HL-60 (cell line): ENCODE measurements at regions not wholly inside any gene's neighbourhood (a gene's known extent, or its start where the extent isn't known, plus 50 kb on each side); places are given as distances from the start of the nearest gene placed in this dataset.
"Not testable (repeated sequence)": the region's sequence is repeated elsewhere in the genome, so short reads cannot be mapped to it uniquely, and the experiment has no call there.

Experiments used
- DNase-seq, 2 experiments: peaks; one replicate each; pipeline ENCODE4 v3.0.0-alpha.2; 2010 to 2020; ENCODE audit warnings: low read depth in 1 of 2, low spot score in 1 of 2
- H3K27ac ChIP-seq: fragments of 250-450 bp; sonication (Bioruptor Pico); replicated peaks from 2 replicates; pipeline ENCODE4 v1.5.1; 2020; ENCODE audit warnings: mild to moderate bottlenecking, moderate library complexity
- H3K27me3 ChIP-seq: fragments of 250-450 bp; sonication (Bioruptor Pico); 2 replicates; pipeline ENCODE4 v1.5.1; 2021; ENCODE audit warnings: mild to moderate bottlenecking, moderate library complexity; ENCODE audit not compliant: insufficient read depth, poor library complexity, severe bottlenecking
- H3K4me3 ChIP-seq: replicated peaks from 2 replicates; pipeline ENCODE4 v1.5.1; 2011; ENCODE audit warnings: mild to moderate bottlenecking, control low read depth, low read length; ENCODE audit not compliant: insufficient read depth
- GABPA ChIP-seq: IDR thresholded peaks from 2 replicates; pipeline ENCODE4 v1.6.1; 2012; ENCODE audit warnings: low read depth
- POLR2AphosphoS5 ChIP-seq: IDR thresholded peaks from 2 replicates; pipeline ENCODE4 v1.6.1; 2012; ENCODE audit warnings: low read depth
- SPI1 ChIP-seq: IDR thresholded peaks from 2 replicates; pipeline ENCODE4 v1.6.1; 2012; ENCODE audit warnings: low read depth, mild to moderate bottlenecking, borderline replicate concordance
- TF ChIP-seq, protein P1 (sequence below): IDR thresholded peaks from 2 replicates; pipeline ENCODE4 v1.6.1; 2012; ENCODE audit warnings: low read depth; ENCODE audit not compliant: insufficient replicate concordance
- TF ChIP-seq, protein P2 (sequence below): IDR thresholded peaks from one replicate; pipeline ENCODE4 v1.5.1; 2011; ENCODE audit warnings: low read length, control low read depth, inconsistent platforms; ENCODE audit not compliant: insufficient read depth

GRCh38 chr3:162597226-162597625, 1100.6 kb downstream of the OTOL1 start:
- H3K27ac ChIP-seq: no peak overlapping the region
- no peaks in the 10 kb centered on the region for H3K27me3 ChIP-seq
- TF ChIP-seq GABPA: no peak
- TF ChIP-seq, protein P1, sequence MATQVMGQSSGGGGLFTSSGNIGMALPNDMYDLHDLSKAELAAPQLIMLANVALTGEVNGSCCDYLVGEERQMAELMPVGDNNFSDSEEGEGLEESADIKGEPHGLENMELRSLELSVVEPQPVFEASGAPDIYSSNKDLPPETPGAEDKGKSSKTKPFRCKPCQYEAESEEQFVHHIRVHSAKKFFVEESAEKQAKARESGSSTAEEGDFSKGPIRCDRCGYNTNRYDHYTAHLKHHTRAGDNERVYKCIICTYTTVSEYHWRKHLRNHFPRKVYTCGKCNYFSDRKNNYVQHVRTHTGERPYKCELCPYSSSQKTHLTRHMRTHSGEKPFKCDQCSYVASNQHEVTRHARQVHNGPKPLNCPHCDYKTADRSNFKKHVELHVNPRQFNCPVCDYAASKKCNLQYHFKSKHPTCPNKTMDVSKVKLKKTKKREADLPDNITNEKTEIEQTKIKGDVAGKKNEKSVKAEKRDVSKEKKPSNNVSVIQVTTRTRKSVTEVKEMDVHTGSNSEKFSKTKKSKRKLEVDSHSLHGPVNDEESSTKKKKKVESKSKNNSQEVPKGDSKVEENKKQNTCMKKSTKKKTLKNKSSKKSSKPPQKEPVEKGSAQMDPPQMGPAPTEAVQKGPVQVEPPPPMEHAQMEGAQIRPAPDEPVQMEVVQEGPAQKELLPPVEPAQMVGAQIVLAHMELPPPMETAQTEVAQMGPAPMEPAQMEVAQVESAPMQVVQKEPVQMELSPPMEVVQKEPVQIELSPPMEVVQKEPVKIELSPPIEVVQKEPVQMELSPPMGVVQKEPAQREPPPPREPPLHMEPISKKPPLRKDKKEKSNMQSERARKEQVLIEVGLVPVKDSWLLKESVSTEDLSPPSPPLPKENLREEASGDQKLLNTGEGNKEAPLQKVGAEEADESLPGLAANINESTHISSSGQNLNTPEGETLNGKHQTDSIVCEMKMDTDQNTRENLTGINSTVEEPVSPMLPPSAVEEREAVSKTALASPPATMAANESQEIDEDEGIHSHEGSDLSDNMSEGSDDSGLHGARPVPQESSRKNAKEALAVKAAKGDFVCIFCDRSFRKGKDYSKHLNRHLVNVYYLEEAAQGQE: no peak
- TF ChIP-seq, protein P2, sequence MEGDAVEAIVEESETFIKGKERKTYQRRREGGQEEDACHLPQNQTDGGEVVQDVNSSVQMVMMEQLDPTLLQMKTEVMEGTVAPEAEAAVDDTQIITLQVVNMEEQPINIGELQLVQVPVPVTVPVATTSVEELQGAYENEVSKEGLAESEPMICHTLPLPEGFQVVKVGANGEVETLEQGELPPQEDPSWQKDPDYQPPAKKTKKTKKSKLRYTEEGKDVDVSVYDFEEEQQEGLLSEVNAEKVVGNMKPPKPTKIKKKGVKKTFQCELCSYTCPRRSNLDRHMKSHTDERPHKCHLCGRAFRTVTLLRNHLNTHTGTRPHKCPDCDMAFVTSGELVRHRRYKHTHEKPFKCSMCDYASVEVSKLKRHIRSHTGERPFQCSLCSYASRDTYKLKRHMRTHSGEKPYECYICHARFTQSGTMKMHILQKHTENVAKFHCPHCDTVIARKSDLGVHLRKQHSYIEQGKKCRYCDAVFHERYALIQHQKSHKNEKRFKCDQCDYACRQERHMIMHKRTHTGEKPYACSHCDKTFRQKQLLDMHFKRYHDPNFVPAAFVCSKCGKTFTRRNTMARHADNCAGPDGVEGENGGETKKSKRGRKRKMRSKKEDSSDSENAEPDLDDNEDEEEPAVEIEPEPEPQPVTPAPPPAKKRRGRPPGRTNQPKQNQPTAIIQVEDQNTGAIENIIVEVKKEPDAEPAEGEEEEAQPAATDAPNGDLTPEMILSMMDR: no peak
- no peak for TF ChIP-seq POLR2AphosphoS5
- no peak for TF ChIP-seq SPI1
- no peak for DNase-seq
- no peak overlapping the region for H3K4me3 ChIP-seq

- not testable (repeated sequence) for H3K27me3 ChIP-seq, H3K4me3 ChIP-seq, DNase-seq, H3K27ac ChIP-seq
Measured at GRCh38 chr3:162598500-162598899, 1101.9 kb downstream of the OTOL1 start.

DNA sequence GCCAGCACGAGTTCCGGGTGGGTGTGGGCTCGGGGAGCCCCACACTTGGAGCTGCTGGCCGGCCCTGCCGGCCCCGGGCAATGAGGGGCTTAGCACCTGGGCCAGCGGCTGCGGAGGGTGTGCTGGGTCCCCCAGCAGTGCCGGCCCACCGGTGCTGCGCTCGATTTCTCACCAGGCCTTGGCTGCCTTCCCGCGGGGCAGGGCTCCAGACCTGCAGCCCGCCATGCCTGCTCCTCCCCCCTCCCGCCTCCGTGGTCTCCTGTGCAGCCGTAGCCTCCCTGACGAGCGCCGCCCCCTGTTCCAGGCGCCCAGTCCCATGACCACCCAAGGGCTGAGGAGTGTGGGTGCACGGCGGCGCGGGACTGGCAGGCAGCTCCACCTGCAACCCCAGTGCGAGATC, 1103.1 kb downstream of the OTOL1 start:
- not testable (repeated sequence) for H3K27me3 ChIP-seq, H3K27ac ChIP-seq, DNase-seq, H3K4me3 ChIP-seq

GRCh38 chr3:162601101-162601670, 1104.6 kb downstream of the OTOL1 start:
- no peak overlapping the region for H3K27ac ChIP-seq
- TF ChIP-seq POLR2AphosphoS5: no peak
- TF ChIP-seq, protein P2: no peak
- TF ChIP-seq GABPA: no peak
- TF ChIP-seq, protein P1: no peak
- TF ChIP-seq SPI1: no peak
- no peaks in the 10 kb centered on the region for H3K27me3 ChIP-seq
- H3K4me3 ChIP-seq: no peak overlapping the region
- DNase-seq: no peak

GRCh38 chr3:162602619-162603018, 1106.0 kb downstream of the OTOL1 start:
- H3K27me3 ChIP-seq: no peaks in the 10 kb centered on the region
- H3K4me3 ChIP-seq: no peak overlapping the region
- TF ChIP-seq SPI1: no peak
- TF ChIP-seq, protein P1: no peak
- H3K27ac ChIP-seq: no peak overlapping the region
- no peak for DNase-seq
